Caco-2 (cell line): ENCODE measurements at regions not wholly inside any gene's neighbourhood (a gene's known extent, or its start where the extent isn't known, plus 50 kb on each side); places are given as distances from the start of the nearest gene placed in this dataset.

Source experiments
- BruUV-seq: library from RNA; stranded (reverse); fragments of 400-500 nt; replicated peaks from 2 replicates; lab custom pipeline; 2021; lab: Mats Ljungman, UMichigan
- CTCF ChIA-PET: fragments of 300-600 bp; sonication (Branson Sonifier 250); formaldehyde crosslinking; loops from one replicate; lab custom pipeline; 2022; ENCODE audit warnings: antibody characterized with exemption; lab: Charles Lee
- POLR2A ChIA-PET: fragments of 300-600 bp; sonication (Branson Sonifier 250); formaldehyde crosslinking; loops from one replicate; lab custom pipeline; 2022; ENCODE audit warnings: antibody characterized with exemption; lab: Charles Lee
- DNase-seq, 2 experiments: peaks; one replicate each; pipeline versions ENCODE4 v3.0.0 to v3.0.0-alpha.2; 2020 to 2022
- H3K27me3 ChIP-seq: replicated peaks from 2 replicates; pipeline ENCODE4 v1.6.0; 2011; ENCODE audit warnings: low read length; ENCODE audit not compliant: control insufficient read depth, insufficient read depth
- H3K36me3 ChIP-seq: 2 replicates; pipeline ENCODE4 v1.5.1; 2011; ENCODE audit warnings: low read length; ENCODE audit not compliant: control insufficient read depth, insufficient read depth
- H3K4me1 ChIP-seq: fragments of 250-450 bp; sonication (Bioruptor Pico); 2 replicates; pipeline ENCODE4 v1.5.1; 2020; ENCODE audit warnings: mild to moderate bottlenecking
- H3K4me3 ChIP-seq: 2 replicates; pipeline ENCODE4 v1.5.1; 2011; ENCODE audit warnings: low read depth, mild to moderate bottlenecking, control low read depth, low read length
- H3K9me3 ChIP-seq: fragments of 250-450 bp; sonication (Bioruptor Pico); 2 replicates; pipeline ENCODE4 v1.5.1; 2020; ENCODE audit warnings: mild to moderate bottlenecking, moderate library complexity
- H3K27ac Mint-ChIP-seq: one replicate; pipeline ENCODE4 v1.8.0; 2022; ENCODE audit warnings: mixed read lengths; ENCODE audit not compliant: unreplicated experiment
- H3K27me3 Mint-ChIP-seq: one replicate; pipeline ENCODE4 v1.8.0; 2022; ENCODE audit warnings: mixed read lengths; ENCODE audit not compliant: insufficient read depth, unreplicated experiment
- H3K36me3 Mint-ChIP-seq: one replicate; pipeline ENCODE4 v1.8.0; 2022; ENCODE audit warnings: mild to moderate bottlenecking, mixed read lengths; ENCODE audit not compliant: insufficient read depth, unreplicated experiment
- H3K4me1 Mint-ChIP-seq: one replicate; pipeline ENCODE4 v1.8.0; 2022; ENCODE audit warnings: low read depth, mixed read lengths; ENCODE audit not compliant: unreplicated experiment
- H3K4me3 Mint-ChIP-seq: one replicate; pipeline ENCODE4 v1.8.0; 2022; ENCODE audit warnings: mild to moderate bottlenecking, moderate library complexity, mixed read lengths; ENCODE audit not compliant: unreplicated experiment
- H3K9me3 Mint-ChIP-seq: one replicate; pipeline ENCODE4 v1.8.0; 2022; ENCODE audit warnings: mixed read lengths; ENCODE audit not compliant: unreplicated experiment
- CTCF ChIP-seq, 2 experiments: fragments of 200-600 bp in 1 of 2; IDR thresholded peaks; 1 replicate in 1 of 2; 2 replicates in 1 of 2; pipeline versions ENCODE4 v1.5.1 to v1.8.0; 2011 to 2022; ENCODE audit warnings: antibody characterized with exemption in 1 of 2, control low read depth in 1 of 2, inconsistent platforms in 1 of 2, low read depth in 1 of 2, low read length in 1 of 2, mild to moderate bottlenecking in 1 of 2, moderate library complexity in 1 of 2; ENCODE audit not compliant: insufficient read depth in 1 of 2, severe bottlenecking in 1 of 2, unreplicated experiment in 1 of 2
- intact Hi-C: fragments of 100-400 bp; cut with micrococcal nuclease; formaldehyde crosslinking; loops from one replicate; pipeline ENCODE4 v1.10.0; 2022; ENCODE audit not compliant: unreplicated experiment

- no TSS peak for BruUV-seq
- intact Hi-C loops, result no loop called here
- no peak for TF ChIP-seq CTCF (IDR thresholded peaks at IDR 0.05; ENCODE audit: insufficient read depth in 1 of 2, low read depth in 1 of 2, low read length in 1 of 2, severe bottlenecking in 1 of 2, unreplicated experiment in 1 of 2)
- no peaks in the 10 kb centered on the region for H3K36me3 Mint-ChIP-seq
- Histone ChIP-seq H3K4me1 (no peaks in the 10 kb centered on the region), H3K36me3 (no peaks in the 10 kb centered on the region), H3K27me3 (no peaks in the 10 kb centered on the region), H3K4me3 (no peak overlapping the region), H3K9me3 (no peaks in the 10 kb centered on the region)
- H3K27ac Mint-ChIP-seq, result no peak overlapping the region
- no peaks in the 10 kb centered on the region for H3K9me3 Mint-ChIP-seq
- peaks cover 5% of the 10 kb centered on the region for H3K27me3 Mint-ChIP-seq
- H3K4me1 Mint-ChIP-seq, result no peaks in the 10 kb centered on the region
- CTCF ChIA-PET, result no interaction called here
- H3K4me3 Mint-ChIP-seq, result no peak overlapping the region
- DNase-seq, result no peak
- POLR2A ChIA-PET, result no interaction called here
These were observed 214.6 kb downstream of the RBM26 start for GRCh38 chr13:79191501-79191900.

GRCh38 chr13:79190932-79191331, 215.1 kb downstream of the RBM26 start:
- no peak overlapping the region for H3K4me3 Mint-ChIP-seq
- H3K27ac Mint-ChIP-seq, result no peak overlapping the region
- no peak for TF ChIP-seq CTCF (IDR thresholded peaks at IDR 0.05; ENCODE audit: insufficient read depth in 1 of 2, low read depth in 1 of 2, low read length in 1 of 2, severe bottlenecking in 1 of 2, unreplicated experiment in 1 of 2)
- H3K36me3 ChIP-seq, result no peaks in the 10 kb centered on the region
- CTCF ChIA-PET, result no interaction called here
- no peaks in the 10 kb centered on the region for H3K36me3 Mint-ChIP-seq
- no peak for DNase-seq
- no peaks in the 10 kb centered on the region for H3K27me3 ChIP-seq
- intact Hi-C loops, result no loop called here
- BruUV-seq, result no TSS peak
- no peak overlapping the region for H3K4me3 ChIP-seq
- POLR2A ChIA-PET, result no interaction called here
- H3K27me3 Mint-ChIP-seq, result peaks cover 5% of the 10 kb centered on the region
- H3K9me3 ChIP-seq, result no peaks in the 10 kb centered on the region
- no peaks in the 10 kb centered on the region for H3K4me1 Mint-ChIP-seq
- no peaks in the 10 kb centered on the region for H3K4me1 ChIP-seq
- H3K9me3 Mint-ChIP-seq, result no peaks in the 10 kb centered on the region

GRCh38 chr13:79187917-79188690, 218.0 kb downstream of the RBM26 start:
- no peaks in the 10 kb centered on the region for H3K9me3 Mint-ChIP-seq
- intact Hi-C loops, result no loop called here
- no peaks in the 10 kb centered on the region for H3K4me1 Mint-ChIP-seq
- Histone ChIP-seq H3K4me3 (no peak overlapping the region), H3K27me3 (no peaks in the 10 kb centered on the region), H3K36me3 (no peaks in the 10 kb centered on the region), H3K9me3 (no peaks in the 10 kb centered on the region), H3K4me1 (no peaks in the 10 kb centered on the region)
- ChIA-PET CTCF (no interaction called here), POLR2A (no interaction called here)
- DNase-seq, result no peak
- BruUV-seq, result no TSS peak
- TF ChIP-seq CTCF (IDR thresholded peaks at IDR 0.05; ENCODE audit: insufficient read depth in 1 of 2, low read depth in 1 of 2, low read length in 1 of 2, severe bottlenecking in 1 of 2, unreplicated experiment in 1 of 2), result no peak
- H3K27me3 Mint-ChIP-seq, result peaks cover 5% of the 10 kb centered on the region
- no peak overlapping the region for H3K27ac Mint-ChIP-seq
- no peaks in the 10 kb centered on the region for H3K36me3 Mint-ChIP-seq
- H3K4me3 Mint-ChIP-seq, result no peak overlapping the region
